Left colon (tissue), 2 donors: ENCODE measurements at regions not wholly inside any gene's neighbourhood (a gene's known extent, or its start where the extent isn't known, plus 50 kb on each side); places are given as distances from the start of the nearest gene placed in this dataset.

Source experiments
- ATAC-seq: fragments of 200-7000 bp; cut with Tn5 transposase; one replicate; pipeline ENCODE4 v1.9.1; 2020; ENCODE audit warnings: mild to moderate bottlenecking, moderate library complexity
- DNase-seq, 2 donors: peaks; one replicate each; pipeline ENCODE4 v3.0.0-alpha.2; 2020
- intact Hi-C, 2 donors: fragments of 100-400 bp; cut with DNase I in 1 of 2; cut with micrococcal nuclease in 1 of 2; formaldehyde crosslinking; loops; one replicate each; pipeline versions ENCODE4 v1.11.2 to v1.14.0; 2022; cut with DNase I, micrococcal nuclease
- donor health status: DM: no; HTN: no; CAD: no.
- donor health status: DM: yes; HTN: yes; CAD: no.

GRCh38 chr9:117775591-117775990 is 71.4 kb downstream of the TLR4 start:
- DNase-seq (no peak), ATAC-seq (no peak)
- intact Hi-C loops = no loop called here

- ATAC-seq = no peak
- intact Hi-C loops = no loop called here
Observed at GRCh38 chr9:117777823-117778222, 73.6 kb downstream of the TLR4 start.

GRCh38 chr9:117779760-117780159 is 75.6 kb downstream of the TLR4 start:
- DNase-seq (no peak), ATAC-seq (no peak)
- intact Hi-C loops = no loop called here

More at GRCh38 chr9:117777823-117778222, 73.6 kb downstream of the TLR4 start:
- DNase-seq = no peak

GRCh38 chr9:117782931-117783788 is 79.0 kb downstream of the TLR4 start:
- DNase-seq (peak; percentile 69 to 76), ATAC-seq (peak; percentile 93)
- intact Hi-C loops = no loop called here

- DNase-seq = peak; percentile 27 to 47
- ATAC-seq = peak; percentile 74
- intact Hi-C loops = no loop called here
Observed at GRCh38 chr9:117783828-117784227, 79.6 kb downstream of the TLR4 start.

- no peak for ATAC-seq
- no peak for DNase-seq
- intact Hi-C loops = no loop called here
Observed at GRCh38 chr9:117784996-117785395, 80.8 kb downstream of the TLR4 start.

GRCh38 chr9:117787746-117788145 is 83.5 kb downstream of the TLR4 start:
- DNase-seq (no peak), ATAC-seq (no peak)
- intact Hi-C loops = no loop called here

GRCh38 chr9:117795271-117795670 is 91.1 kb downstream of the TLR4 start:
- intact Hi-C loops = no loop called here
- no peak for ATAC-seq

GRCh38 chr9:117796681-117797080 is 92.5 kb downstream of the TLR4 start:
- no peak for ATAC-seq
- intact Hi-C loops = no loop called here
- DNase-seq = no peak

More at GRCh38 chr9:117795271-117795670, 91.1 kb downstream of the TLR4 start:
- DNase-seq = no peak

GRCh38 chr9:117800389-117800788 is 96.2 kb downstream of the TLR4 start:
- intact Hi-C loops = no loop called here
- DNase-seq (no peak), ATAC-seq (no peak)

- intact Hi-C loops = no loop called here
- DNase-seq = no peak
- ATAC-seq = no peak
Observed at GRCh38 chr9:117809751-117810150, 105.5 kb downstream of the TLR4 start.

GRCh38 chr9:117815315-117815714 is 111.1 kb downstream of the TLR4 start:
- no peak for DNase-seq
- no peak for ATAC-seq
- intact Hi-C loops = no loop called here

- ATAC-seq (no peak), DNase-seq (no peak)
- intact Hi-C loops = no loop called here
Observed at GRCh38 chr9:117815948-117816347, 111.7 kb downstream of the TLR4 start.

GRCh38 chr9:117821954-117822353 is 117.8 kb downstream of the TLR4 start:
- intact Hi-C loops = no loop called here
- DNase-seq (no peak), ATAC-seq (no peak)

GRCh38 chr9:117823576-117823975 is 119.4 kb downstream of the TLR4 start:
- intact Hi-C loops = no loop called here
- no peak for DNase-seq
- no peak for ATAC-seq

- intact Hi-C loops = no loop called here
- peak in 1 of 2 donors; percentile 4 for DNase-seq
- ATAC-seq = no peak
Observed at GRCh38 chr9:117825609-117826347, 121.6 kb downstream of the TLR4 start.

GRCh38 chr9:117826837-117827236 is 122.6 kb downstream of the TLR4 start:
- DNase-seq = no peak
- intact Hi-C loops = no loop called here
- no peak for ATAC-seq

- DNase-seq (no peak), ATAC-seq (no peak)
- intact Hi-C loops = no loop called here
Observed at GRCh38 chr9:117827456-117827855, 123.3 kb downstream of the TLR4 start.

- ATAC-seq = peak; percentile 58
- DNase-seq = no peak
- intact Hi-C loops = no loop called here
Observed at GRCh38 chr9:117828466-117828865, 124.3 kb downstream of the TLR4 start.

- DNase-seq (no peak), ATAC-seq (no peak)
- intact Hi-C loops = no loop called here
Observed at GRCh38 chr9:117835798-117836197, 131.6 kb downstream of the TLR4 start.
